Ovary (tissue), 3 donors: ENCODE measurements at regions not wholly inside any gene's neighbourhood (a gene's known extent, or its start where the extent isn't known, plus 50 kb on each side); places are given as distances from the start of the nearest gene placed in this dataset.

ENCODE experiments used
- CTCF ChIP-seq, 3 donors: fragments of 450-650 bp in 2 of 3; fragments of 200-600 bp in 1 of 3; IDR thresholded peaks; one replicate each; pipeline versions ENCODE4 v1.5.1 to v1.8.0; 2016 to 2022; ENCODE audit warnings: antibody characterized with exemption in 3 of 3, mild to moderate bottlenecking in 1 of 3
- POLR2A ChIP-seq: fragments of 450-650 bp; IDR thresholded peaks from one replicate; pipeline ENCODE4 v1.6.1; 2017; ENCODE audit warnings: antibody characterized with exemption, mild to moderate bottlenecking, moderate library complexity
- donor health status: DM: no; HTN: no; CAD: no.

DNA sequence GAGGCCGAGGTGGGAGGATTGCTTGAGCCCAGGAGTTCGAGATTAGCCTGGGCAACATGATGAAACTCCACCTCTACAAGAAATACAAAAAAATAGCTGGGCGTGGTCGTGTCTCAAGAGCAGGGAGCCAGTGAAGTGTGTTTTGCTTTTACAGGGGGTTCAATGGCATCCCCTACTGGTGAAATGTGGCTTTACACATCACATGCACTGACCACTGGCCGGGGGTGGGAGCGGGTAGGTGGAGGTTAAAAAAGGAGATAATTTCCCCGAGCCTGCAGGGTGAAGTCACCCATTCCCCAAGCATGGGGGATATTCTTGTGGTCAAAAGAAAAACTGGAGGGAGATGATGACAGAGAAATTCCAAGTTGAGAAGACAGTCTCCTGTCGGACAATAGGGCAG is 63.6 kb upstream of the PWP1 start:
- no peak for TF ChIP-seq CTCF (IDR thresholded peaks at IDR 0.05)
- TF ChIP-seq POLR2A = no peak
